Bronchial epithelial cell (primary cell): ENCODE measurements at regions not wholly inside any gene's neighbourhood (a gene's known extent, or its start where the extent isn't known, plus 50 kb on each side); places are given as distances from the start of the nearest gene placed in this dataset.

ENCODE experiments used
- DNase-seq: peaks from one replicate; pipeline ENCODE4 v3.0.0-alpha.2; 2010; ENCODE audit warnings: low read depth
- FAIRE-seq: peaks from 2 replicates; lab custom pipeline; 2011; peaks lifted over from hg19 to GRCh38; lab: Jason Lieb, UNC
- H3K27me3 ChIP-seq: 2 replicates; pipeline ENCODE4 v1.5.1; 2011; ENCODE audit warnings: low read length; ENCODE audit not compliant: control insufficient read depth, insufficient read depth
- H3K36me3 ChIP-seq: 2 replicates; pipeline ENCODE4 v1.5.1; 2011; ENCODE audit warnings: low read length; ENCODE audit not compliant: control insufficient read depth, insufficient read depth
- H3K4me3 ChIP-seq: 2 replicates; pipeline ENCODE4 v1.5.1; 2011; ENCODE audit warnings: mild to moderate bottlenecking, low read depth, low read length, control low read depth
- TF ChIP-seq, protein P1 (sequence below): IDR thresholded peaks from 2 replicates; pipeline ENCODE4 v1.5.1; 2011; ENCODE audit warnings: mild to moderate bottlenecking, moderate library complexity, low read length, control low read depth, inconsistent platforms; ENCODE audit not compliant: insufficient read depth, severe bottlenecking

DNA sequence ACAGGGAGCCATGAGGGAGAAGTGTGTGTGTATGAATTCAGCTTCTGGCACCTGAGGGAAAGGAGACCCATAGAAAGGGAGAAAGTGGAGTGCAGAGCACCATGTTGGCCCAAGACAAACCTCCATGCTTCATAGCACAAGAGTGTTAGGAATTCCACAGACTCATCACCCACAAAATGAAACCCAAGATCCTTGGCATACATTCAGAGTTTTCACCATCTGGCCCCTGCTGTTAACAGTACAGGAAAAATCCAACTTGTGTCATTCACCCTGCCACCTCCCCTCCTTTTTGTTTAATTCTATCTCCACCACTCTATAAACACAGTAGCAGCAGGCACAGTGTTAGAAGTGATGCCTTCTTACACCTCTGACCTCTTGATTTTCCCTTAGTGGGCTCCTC, 60.0 kb upstream of the MNS1 start:
- FAIRE-seq, result no peak
- Histone ChIP-seq H3K27me3 (no peaks in the 10 kb centered on the region), H3K4me3 (no peak overlapping the region), H3K36me3 (no peaks in the 10 kb centered on the region)
- DNase-seq, result no peak
- TF ChIP-seq, protein P1, sequence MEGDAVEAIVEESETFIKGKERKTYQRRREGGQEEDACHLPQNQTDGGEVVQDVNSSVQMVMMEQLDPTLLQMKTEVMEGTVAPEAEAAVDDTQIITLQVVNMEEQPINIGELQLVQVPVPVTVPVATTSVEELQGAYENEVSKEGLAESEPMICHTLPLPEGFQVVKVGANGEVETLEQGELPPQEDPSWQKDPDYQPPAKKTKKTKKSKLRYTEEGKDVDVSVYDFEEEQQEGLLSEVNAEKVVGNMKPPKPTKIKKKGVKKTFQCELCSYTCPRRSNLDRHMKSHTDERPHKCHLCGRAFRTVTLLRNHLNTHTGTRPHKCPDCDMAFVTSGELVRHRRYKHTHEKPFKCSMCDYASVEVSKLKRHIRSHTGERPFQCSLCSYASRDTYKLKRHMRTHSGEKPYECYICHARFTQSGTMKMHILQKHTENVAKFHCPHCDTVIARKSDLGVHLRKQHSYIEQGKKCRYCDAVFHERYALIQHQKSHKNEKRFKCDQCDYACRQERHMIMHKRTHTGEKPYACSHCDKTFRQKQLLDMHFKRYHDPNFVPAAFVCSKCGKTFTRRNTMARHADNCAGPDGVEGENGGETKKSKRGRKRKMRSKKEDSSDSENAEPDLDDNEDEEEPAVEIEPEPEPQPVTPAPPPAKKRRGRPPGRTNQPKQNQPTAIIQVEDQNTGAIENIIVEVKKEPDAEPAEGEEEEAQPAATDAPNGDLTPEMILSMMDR, result no peak

DNA sequence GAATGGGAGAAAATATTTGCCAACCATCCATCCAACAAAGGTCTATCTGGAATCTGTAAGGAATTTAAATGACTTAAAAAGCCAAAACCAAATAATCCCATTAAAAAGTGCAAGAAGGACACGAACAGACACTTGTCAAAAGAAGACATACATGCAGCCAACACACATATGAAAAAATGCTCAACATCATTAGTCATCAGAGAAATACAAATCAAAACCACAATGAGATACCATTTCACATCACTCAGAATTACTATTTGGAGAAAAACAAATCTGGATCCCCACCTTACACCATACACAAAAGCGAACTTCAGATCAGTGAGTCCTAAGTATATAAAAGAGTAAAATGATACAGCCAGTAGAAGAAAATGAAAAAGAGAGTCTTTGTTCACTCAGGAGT, 58.6 kb upstream of the MNS1 start:
- Histone ChIP-seq H3K4me3 (no peak overlapping the region), H3K36me3 (no peaks in the 10 kb centered on the region), H3K27me3 (no peaks in the 10 kb centered on the region)
- FAIRE-seq, result no peak
- peak; percentile 13 for DNase-seq
- TF ChIP-seq, protein P1, result no peak

DNA sequence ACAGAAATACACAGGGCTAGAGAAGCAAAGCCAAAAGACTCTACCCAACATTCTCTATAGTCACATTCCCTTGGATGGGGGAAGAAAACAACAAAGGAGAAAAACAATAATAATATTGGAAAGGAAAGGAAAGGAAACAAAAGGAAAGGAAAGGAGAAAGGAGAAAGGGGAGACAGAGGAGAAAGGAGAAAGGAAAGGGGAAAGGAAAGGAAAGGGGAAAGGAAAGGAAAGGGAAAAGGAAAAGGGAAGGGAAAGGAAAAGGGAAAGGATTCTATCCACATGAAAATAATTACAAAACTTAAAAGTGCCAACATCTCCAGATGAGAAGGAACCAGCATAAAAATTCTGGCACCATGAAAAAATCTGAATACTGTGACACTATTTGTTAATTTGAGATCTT, 54.1 kb upstream of the MNS1 start:
- Histone ChIP-seq H3K27me3 (no peaks in the 10 kb centered on the region), H3K36me3 (no peaks in the 10 kb centered on the region), H3K4me3 (no peak overlapping the region)
- FAIRE-seq (no peak), DNase-seq (no peak)
- TF ChIP-seq, protein P1, result no peak
